GM21360 (cell line): ENCODE measurements at regions not wholly inside any gene's neighbourhood (a gene's known extent, or its start where the extent isn't known, plus 50 kb on each side); places are given as distances from the start of the nearest gene placed in this dataset.
"Not testable (repeated sequence)": the region's sequence is repeated elsewhere in the genome, so short reads cannot be mapped to it uniquely, and the experiment has no call there.

Experiments
- ATAC-seq: cut with Tn5 transposase; IDR thresholded peaks from one replicate; pipeline ENCODE4 v1.9.1; 2021; ENCODE audit warnings: mild to moderate bottlenecking, moderate library complexity; ENCODE audit not compliant: unreplicated experiment

DNA sequence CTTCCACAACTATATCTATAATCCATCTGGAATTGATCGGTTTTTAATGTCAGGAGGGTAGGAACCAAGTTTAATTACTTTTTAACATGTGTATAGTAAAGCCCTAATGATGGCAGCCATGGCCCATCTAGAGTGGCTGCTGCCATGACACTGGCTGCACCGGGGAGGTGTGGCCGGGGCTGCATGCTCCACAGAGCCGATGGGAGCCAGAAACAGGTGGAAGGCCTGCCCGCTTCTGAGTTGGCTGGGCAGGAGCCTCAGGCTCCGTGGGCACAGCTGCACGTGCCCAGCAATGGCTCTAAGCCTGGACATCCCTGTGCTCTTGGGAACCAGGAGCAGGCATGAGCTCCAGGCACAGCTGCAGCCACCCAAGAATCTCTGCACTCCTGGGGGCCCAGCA, 73.0 kb downstream of the GBP6 start:
- ATAC-seq = no peak

GRCh38 chr1:89438301-89438700, 74.4 kb downstream of the GBP6 start:
- ATAC-seq = not testable (repeated sequence)

- no peak for ATAC-seq
Measured at GRCh38 chr1:89440911-89441310, 77.1 kb downstream of the GBP6 start.

DNA sequence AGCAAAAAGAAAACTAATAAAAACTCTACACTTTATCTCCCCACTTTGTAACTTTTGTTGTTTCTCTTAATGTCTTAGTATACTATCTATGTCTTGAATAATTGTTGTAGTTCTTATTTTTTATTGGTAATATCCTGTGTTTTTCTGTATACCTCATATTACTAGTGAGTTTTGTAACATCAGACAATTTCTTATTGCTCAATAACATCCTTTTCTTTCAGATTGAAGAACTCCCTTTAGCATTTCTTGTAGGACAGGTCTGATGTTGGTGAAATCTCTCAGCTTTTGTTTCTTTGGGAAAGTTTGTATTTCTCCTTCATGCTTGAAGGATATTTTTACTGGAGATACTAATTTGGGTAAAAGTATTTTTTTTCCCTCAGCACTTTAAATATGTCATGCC, 79.8 kb upstream of the LRRC8B start:
- no peak for ATAC-seq

DNA sequence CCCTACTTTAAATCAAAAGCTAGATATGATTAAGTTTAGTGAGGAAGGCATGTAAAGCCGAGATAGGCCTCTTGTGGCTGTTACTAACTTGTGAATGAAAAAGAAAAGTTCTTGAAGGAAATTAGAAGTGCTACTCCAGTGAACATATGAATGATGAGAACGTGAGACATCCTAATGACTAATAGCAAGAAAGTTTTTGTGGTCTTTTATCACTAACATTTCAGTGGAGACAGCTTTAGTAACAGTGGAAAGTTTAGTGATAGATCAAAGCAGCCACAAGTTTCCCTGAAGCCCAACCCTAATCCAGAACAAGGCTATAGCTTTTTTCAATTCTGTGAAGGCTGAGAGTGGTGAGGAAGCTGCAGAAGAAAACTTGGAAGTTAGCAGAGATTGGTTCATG, 73.6 kb upstream of the LRRC8B start:
- peak; percentile 52 for ATAC-seq

DNA sequence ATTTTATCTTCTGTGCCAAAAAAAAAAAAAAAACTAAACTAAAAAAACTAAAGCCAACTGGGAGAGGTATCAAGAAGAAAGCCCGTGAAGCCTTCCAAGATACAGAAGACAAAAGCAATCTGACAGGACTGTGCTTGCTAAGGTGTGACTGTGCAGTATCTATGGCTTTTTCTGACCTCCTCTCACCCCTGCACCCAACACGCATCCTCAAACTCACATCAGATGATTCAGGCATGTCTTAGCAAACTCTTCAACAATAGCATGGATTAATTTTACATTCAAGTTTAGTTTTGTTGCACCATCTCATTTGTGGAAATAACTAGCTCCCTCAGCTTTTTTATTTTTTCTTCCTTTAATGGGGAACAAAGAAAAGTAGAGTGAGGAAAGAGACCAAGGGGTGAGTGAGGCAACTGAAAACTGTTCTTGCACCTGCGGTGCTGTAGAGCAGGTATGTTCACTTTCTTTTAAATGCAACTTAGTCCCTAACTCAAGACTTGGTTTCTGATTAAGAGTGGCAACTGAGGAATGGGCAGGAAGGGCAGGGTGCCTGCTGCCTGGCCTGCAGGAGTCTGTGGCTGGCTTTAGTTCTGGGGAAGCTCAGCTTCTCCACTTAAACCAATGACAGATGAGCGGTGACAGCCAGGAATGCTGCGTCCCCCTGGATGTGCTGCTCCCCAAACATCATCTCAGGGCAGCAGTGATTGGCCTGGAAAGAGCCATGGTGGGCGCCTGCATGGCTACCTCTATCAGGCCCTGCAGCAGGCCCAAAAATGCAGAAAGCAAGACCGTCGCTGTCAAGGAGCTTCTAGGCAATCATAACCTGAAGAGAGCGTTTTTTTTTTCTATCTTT, 71.3 kb upstream of the LRRC8B start:
- no peak for ATAC-seq

DNA sequence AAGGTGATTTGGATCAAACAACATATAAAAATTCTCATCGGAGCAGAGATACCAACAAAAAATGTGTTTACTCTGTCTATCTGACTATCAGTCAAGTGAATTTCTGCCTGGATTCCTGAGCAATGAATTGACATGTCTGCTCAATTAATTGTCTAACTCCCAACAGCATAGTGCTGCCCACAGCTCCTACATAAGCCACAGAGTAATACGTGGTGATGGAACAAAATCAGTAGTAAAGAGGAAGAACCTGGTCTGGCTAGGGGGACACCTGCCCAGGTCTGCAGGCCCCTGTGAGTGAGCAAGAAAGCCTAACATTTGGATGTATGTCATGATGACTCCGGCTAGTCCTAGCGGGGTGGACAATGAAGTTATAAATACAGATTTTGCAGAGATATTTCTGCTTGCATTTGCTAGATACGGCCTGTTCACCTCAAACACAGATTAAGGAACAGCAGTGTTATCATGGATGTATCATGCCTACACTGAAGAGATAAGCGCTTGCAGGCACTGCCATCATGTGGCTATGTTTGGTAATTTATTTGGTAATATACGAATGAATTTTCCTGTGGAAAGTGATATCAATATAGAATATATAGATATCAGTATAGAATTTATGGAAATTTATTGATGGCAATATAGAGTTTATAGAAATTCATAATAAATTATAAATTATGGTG, 69.6 kb upstream of the LRRC8B start:
- ATAC-seq = no peak

GRCh38 chr1:89457046-89457445, 67.6 kb upstream of the LRRC8B start:
- ATAC-seq = no peak

DNA sequence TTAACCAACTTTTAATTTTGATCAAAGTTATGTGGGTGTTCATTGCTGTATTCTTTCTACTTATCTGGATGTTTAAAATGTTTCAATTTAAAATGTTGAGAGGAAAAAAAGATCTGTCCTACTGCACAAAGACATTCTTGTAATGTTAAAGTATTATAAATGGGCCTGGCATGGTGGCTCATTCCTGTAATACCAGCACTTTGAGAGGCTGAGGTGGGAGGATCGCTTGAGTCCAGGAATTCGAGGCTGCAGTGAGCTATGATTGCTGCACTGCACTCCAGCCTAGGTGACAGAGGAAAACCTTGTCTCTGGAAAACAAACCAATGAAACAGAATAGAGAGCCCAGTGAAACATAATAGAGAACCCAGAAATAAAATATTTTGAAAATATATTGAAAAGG, 65.5 kb upstream of the LRRC8B start:
- ATAC-seq = no peak

DNA sequence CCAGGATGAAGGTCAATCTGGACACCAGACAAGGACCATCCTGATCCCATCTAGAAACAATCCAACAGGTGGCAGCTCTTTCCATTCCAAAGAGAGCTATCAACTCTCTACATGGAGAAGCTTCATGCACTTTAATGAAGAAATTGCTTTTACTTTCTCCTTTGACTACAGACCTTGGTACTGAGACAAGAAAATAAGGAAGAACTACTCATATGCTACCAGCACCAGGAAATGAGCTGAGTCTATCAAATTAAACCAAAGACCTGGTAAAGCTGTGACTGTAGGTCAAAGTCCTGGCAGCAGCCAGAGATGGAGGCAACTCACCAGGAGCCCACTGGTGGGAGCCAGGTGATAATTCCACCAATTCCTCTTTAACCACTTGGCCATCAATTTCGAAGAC, 64.3 kb upstream of the LRRC8B start:
- no peak for ATAC-seq

GRCh38 chr1:89462250-89462649, 62.4 kb upstream of the LRRC8B start:
- no peak for ATAC-seq

GRCh38 chr1:89464008-89464407, 60.6 kb upstream of the LRRC8B start:
- ATAC-seq = no peak

DNA sequence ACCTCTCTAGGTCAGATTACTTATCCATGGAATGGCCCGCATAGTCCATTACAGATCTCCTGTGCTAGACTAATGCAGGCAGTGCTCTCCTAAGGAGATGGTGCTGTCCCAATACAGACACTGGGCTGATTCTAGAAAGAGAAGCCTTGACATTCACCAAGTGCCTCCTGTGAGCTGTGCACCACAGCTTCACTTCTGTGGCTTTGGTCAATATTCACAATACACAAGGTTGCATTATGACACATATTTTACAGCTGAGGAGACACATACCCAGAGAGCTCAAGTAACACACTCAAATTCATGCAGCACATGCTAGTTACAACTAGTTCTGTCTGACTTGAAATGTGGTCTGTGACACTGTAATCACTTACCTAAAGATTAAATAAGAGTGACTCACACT, 59.4 kb upstream of the LRRC8B start:
- no peak for ATAC-seq

- ATAC-seq = no peak
Measured at GRCh38 chr1:89466307-89466930, 58.2 kb upstream of the LRRC8B start.

DNA sequence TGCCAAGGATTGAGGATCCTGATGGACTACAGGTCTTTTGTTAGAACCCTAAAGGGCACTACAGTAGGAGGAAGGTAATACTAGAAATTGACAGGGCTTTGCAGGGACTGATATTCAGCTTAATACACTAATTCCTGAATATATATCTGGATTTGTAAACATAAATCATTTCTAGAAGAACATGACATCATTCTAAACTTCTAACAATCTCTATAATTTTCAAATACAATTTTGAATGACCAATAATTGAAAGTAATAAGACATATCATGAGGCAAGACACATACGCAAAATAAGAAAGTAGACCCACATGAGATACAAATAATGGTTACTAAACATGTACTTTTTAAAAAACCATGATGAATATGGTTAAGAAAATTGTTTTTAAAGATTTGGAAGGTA, 52.4 kb upstream of the LRRC8B start:
- no peak for ATAC-seq

DNA sequence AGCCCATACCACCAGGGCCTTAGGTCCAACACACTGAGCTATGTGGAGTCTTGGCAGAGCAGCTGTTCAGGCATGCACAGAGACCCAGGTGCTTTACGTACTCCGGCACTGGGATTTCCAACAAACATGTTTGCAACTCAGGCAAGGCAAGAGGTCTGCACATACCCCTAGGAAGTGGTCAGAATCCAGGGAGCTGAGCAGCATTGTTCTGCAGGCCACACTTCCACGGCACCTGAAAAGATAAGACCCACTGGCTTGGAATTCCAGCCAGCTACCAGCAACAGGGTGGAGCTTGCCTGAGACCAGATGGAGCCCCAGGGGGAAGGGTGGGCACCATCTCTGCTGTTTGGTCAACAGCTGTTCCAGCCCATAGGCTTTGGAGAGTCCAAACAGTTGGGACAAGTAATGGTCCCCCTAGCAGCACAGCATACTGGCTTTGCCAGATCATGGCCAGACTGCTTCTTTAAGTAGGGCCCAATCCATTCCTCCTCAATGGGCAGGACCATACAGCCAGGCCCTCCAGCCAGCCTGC, 51.7 kb upstream of the LRRC8B start:
- ATAC-seq = no peak
